Right ventricle myocardium superior (tissue), 1 donor: ENCODE measurements at regions not wholly inside any gene's neighbourhood (a gene's known extent, or its start where the extent isn't known, plus 50 kb on each side); places are given as distances from the start of the nearest gene placed in this dataset.
A peak's percentile ranks its signal among the peaks of the same experiment; 100 is the strongest.
"Not testable (repeated sequence)": the region's sequence is repeated elsewhere in the genome, so short reads cannot be mapped to it uniquely, and the experiment has no call there.

Experiments used
- ATAC-seq: fragments of 200-7000 bp; cut with Tn5 transposase; one replicate; pipeline ENCODE4 v1.9.1; 2020; ENCODE audit warnings: mild to moderate bottlenecking; ENCODE audit not compliant: poor library complexity
- DNase-seq: peaks from one replicate; pipeline ENCODE4 v3.0.0-alpha.2; 2020
- intact Hi-C: fragments of 100-400 bp; cut with DNase I; formaldehyde crosslinking; loops from one replicate; pipeline ENCODE4 v1.11.2; 2022
- donor health status: DM: no; HTN: yes; CAD: no; lungs with severe emphysema.

DNA sequence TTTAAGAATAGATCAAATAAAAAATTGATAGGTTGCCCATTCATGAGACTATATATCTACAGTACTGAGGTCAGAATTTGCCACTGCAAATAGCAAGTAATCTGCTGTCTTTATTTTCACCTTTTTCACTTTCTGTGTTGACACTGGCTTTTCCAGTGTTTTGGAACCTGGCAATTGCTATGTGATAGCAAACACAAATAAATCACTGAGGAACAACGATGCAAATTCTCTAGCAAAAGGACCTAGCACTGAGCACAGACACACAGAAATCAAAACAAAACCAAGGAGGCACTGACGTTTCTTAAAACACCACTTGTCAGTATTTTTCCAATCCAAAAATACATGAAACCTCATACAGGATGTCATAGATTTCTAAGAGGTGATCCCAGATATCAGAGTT lies 210.7 kb downstream of the DHX15 start:
- ATAC-seq: no peak
- intact Hi-C loops: no loop called here
- no peak for DNase-seq

DNA sequence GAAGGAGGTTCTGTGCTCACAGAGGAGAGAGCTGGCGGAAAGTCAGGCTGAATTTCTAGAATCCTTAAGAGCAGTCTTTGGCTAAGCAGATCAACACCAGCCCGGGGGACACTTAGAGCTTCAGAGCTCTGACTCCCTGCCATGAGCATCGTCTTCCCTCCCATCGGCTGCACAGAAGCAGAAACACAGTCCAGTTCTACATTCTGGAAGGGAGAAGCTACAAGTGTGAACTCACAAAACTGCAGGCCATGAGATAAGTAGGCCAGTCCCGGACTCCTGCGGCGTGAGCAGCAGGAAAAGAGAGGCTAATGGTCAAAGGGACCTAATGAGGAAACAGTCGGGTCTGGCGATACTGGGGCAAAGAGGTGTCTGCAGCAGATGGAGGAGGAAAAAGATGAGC lies 211.5 kb downstream of the DHX15 start:
- intact Hi-C loops: no loop called here
- no peak for DNase-seq
- ATAC-seq: peak; percentile 55

DNA sequence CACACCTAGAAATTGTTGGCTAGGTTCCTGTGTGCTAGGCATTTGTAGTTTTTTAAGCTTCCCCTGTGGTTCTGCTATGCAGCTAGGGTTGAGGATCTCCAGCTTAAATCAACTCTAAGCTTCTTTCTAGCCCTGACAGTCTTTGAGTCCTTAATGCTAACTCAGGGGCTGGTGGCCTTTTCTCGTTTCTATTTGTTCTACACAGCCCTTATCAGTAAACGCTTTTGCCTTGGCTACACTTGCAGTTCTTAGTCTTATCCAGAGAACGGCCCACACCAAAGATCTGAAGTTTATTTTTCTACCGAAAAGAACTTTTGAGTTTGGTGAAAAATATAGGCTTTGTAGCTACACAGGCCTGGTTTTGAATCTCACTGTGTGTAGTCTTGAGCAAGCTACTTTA lies 212.0 kb downstream of the DHX15 start:
- DNase-seq (no peak), ATAC-seq (peak; percentile 58)
- intact Hi-C loops: no loop called here

GRCh38 chr4:24370421-24370820 lies 213.9 kb downstream of the DHX15 start:
- intact Hi-C loops: no loop called here
- DNase-seq (no peak), ATAC-seq (no peak)

- no peak for ATAC-seq
- intact Hi-C loops: no loop called here
- no peak for DNase-seq
Measured at GRCh38 chr4:24369507-24370029, 214.8 kb downstream of the DHX15 start.

GRCh38 chr4:24368801-24369200 lies 215.6 kb downstream of the DHX15 start:
- ATAC-seq (no peak), DNase-seq (no peak)
- intact Hi-C loops: no loop called here

- no peak for DNase-seq
- intact Hi-C loops: no loop called here
- ATAC-seq: no peak
Measured at GRCh38 chr4:24364852-24365251, 219.5 kb downstream of the DHX15 start.

DNA sequence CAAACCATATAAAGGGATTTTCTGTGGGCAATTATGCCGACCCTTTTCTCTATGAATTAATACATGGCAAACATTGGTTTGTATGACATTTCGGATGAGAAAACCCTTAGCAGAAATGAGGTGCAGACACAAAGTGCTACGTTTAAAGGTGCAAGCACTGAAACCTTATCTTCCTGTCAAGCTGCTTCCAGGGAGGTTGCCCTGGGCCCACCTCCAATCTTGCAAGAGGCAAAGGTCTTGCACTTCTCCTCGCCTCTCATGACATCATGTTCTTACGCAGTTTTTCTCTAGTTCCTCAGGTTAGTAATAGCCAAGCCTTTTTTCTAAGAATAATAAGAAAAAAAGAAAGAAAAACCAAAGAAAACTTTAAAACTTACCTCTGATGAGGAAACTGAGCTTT lies 220.1 kb downstream of the DHX15 start:
- intact Hi-C loops: no loop called here
- no peak for ATAC-seq
- DNase-seq: no peak

DNA sequence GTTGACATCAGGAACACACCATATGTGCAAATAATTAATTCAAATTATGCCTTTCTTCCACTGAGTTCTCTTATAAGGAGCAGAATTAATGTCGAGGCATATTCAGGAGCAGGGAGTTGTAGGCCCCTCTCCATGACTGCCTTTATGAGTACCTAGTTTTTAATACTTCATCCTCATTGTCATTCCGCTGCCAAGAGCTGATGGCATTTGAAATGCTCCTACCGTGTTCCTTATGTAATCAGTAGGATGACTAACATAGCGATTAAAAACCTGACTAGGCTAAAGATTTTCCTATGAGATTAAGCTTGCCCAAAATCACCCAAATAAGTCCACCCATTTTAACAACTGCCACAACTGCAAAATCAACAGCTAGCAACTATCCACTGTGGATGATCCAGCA lies 220.6 kb downstream of the DHX15 start:
- ATAC-seq (no peak), DNase-seq (no peak)
- intact Hi-C loops: no loop called here

DNA sequence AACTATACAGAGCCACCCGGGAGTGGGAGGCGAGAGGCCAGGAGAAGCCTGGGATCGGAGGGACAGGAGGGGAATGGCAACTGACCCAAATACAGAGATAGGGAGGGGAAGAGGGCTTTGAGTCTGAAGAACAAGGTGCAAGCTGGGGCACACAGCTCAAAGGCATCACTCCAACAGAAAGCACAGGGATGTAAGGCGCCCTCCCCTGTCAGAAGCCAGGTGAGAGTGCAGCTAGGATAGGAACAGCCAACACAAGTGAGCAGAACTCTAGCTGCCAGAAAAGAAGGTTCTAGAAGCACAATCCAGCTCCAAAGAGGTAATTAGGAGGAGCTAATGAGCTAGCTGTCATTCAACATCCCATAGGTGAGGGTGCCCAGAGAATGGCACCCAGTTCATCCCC lies 232.2 kb downstream of the DHX15 start:
- intact Hi-C loops: no loop called here
- ATAC-seq: no peak
- DNase-seq: no peak

- DNase-seq, intact Hi-C loops, ATAC-seq: not testable (repeated sequence)
Measured at GRCh38 chr4:24349168-24349996, 235.0 kb downstream of the DHX15 start.

DNA sequence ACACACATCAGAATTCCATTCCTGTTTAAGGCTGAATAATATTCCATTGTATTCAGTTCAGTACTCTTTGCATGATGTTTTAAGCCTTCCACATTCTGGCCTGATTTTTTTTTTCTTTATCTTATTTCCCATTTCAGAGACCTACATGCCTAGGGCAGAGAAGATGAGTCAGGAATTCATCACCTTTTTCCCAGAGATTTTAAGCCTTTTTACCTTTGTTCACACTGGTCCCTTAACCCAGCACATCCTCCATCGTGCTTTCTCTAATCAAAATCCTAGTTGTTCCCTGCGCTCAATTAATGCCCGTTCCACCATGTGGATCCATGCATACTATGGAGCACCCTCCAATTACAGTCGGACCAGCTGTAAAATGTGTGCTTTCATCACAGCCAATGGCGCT lies 245.1 kb downstream of the DHX15 start:
- ATAC-seq (no peak), DNase-seq (no peak)

GRCh38 chr4:24337451-24338190 lies 246.7 kb downstream of the DHX15 start:
- no peak for ATAC-seq
- intact Hi-C loops: no loop called here
- DNase-seq: no peak

More for the DNA sequence above, 245.1 kb downstream of the DHX15 start:
- intact Hi-C loops: no loop called here

DNA sequence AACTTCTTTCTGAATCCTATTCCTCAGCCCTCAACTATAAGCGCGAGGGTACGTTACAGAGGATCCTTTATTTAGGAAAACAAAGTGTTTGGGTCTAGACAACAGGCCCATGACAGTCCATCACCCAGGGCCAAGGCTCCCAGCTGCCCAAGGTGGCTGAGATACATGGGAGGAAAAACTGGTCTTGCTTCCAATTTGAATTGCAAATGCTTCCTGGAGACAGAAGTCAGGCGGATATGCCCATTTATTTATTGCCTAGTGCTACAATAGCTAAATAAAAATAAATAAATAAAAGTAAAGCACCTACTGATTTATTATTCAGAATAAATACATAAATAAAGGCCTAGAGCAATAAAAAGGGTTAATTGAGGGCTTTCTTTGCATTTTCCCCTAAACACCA lies 248.7 kb downstream of the DHX15 start:
- intact Hi-C loops: no loop called here
- ATAC-seq (no peak), DNase-seq (no peak)

GRCh38 chr4:24334906-24335305 lies 249.4 kb downstream of the DHX15 start:
- DNase-seq (no peak), ATAC-seq (no peak)
- intact Hi-C loops: no loop called here

DNA sequence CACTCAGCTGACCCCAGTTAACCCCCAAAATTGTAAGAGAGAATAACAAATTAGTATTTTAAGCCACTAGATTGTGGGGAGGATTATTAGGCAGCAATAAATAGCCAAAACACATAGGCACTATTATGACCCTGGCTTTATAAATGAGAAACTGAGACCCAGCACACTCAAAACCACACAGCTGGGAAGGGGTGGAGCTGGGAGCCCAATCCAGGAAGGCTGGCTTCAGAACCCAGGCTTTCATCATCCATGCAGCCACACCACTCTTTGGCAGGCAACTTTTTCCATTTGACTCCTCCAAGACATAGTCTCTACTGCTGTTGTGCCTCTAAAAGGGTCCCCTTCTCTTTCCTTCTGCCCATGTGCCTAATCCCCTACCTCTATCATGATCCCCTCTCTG lies 253.8 kb downstream of the DHX15 start:
- DNase-seq (no peak), ATAC-seq (no peak)
- intact Hi-C loops: no loop called here

GRCh38 chr4:24330172-24330571 lies 254.2 kb downstream of the DHX15 start:
- DNase-seq (no peak), ATAC-seq (no peak)
- intact Hi-C loops: no loop called here

GRCh38 chr4:24328711-24329110 lies 255.6 kb downstream of the DHX15 start:
- no peak for ATAC-seq
- no peak for DNase-seq
- intact Hi-C loops: no loop called here

DNA sequence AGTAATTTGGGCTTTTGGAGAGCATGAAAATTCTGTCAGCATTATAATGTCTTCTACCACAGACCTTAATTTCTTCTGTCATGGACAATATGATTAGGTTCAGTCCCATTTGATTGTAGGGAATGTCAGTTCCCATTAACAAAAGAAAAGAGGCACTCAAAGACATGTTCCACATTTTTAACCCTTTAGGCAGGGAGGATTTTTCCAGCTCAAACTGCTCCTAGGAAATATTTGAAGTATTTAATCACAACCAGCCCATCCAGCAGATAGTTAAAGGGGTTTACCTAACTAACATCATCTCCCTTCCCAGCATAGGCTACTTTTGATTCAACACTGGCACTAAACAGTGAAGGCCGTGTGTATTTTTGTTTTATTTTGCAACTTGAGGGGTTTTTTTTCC lies 256.0 kb downstream of the DHX15 start:
- intact Hi-C loops: no loop called here
- DNase-seq: no peak
- no peak for ATAC-seq

- DNase-seq: no peak
- intact Hi-C loops: no loop called here
- ATAC-seq: no peak
Measured at GRCh38 chr4:24322995-24323394, 261.4 kb downstream of the DHX15 start.
